Activated T-cell treated with anti-CD3 and anti-CD28 coated beads, Interleukin-2, amount 50 U/mL, for 72 hours (primary cell): ENCODE measurements at regions not wholly inside any gene's neighbourhood (a gene's known extent, or its start where the extent isn't known, plus 50 kb on each side); places are given as distances from the start of the nearest gene placed in this dataset.
A peak's percentile ranks its signal among the peaks of the same experiment; 100 is the strongest.

ENCODE experiments used
- ATAC-seq, 2 donors: fragments of 150-1000 bp; cut with Tn5 transposase; replicated peaks in 1 of 2; 2 replicates each; pipeline ENCODE4 v1.10.0; 2021; ENCODE audit warnings: moderate library complexity in 2 of 2, mild to moderate bottlenecking in 1 of 2
- DNase-seq, 2 donors: peaks; one replicate each; pipeline ENCODE4 v3.0.0; 2021 to 2022; ENCODE audit warnings: mixed read lengths in 1 of 2
- H3K27ac Mint-ChIP-seq: one replicate; pipeline ENCODE4 v1.8.0; 2022; ENCODE audit warnings: mild to moderate bottlenecking, moderate library complexity, mixed read lengths
- H3K27me3 Mint-ChIP-seq: one replicate; pipeline ENCODE4 v1.8.0; 2022; ENCODE audit warnings: low read depth, mixed read lengths
- H3K36me3 Mint-ChIP-seq, 2 donors: one replicate each; pipeline ENCODE4 v1.8.0; 2022; ENCODE audit warnings: mixed read lengths in 2 of 2, mild to moderate bottlenecking in 1 of 2; ENCODE audit not compliant: insufficient read depth in 2 of 2
- H3K4me1 Mint-ChIP-seq: one replicate; pipeline ENCODE4 v1.8.0; 2022; ENCODE audit warnings: low read depth, mixed read lengths
- H3K4me3 Mint-ChIP-seq, 2 donors: one replicate each; pipeline ENCODE4 v1.8.0; 2022; ENCODE audit warnings: mild to moderate bottlenecking in 2 of 2, mixed read lengths in 2 of 2, moderate library complexity in 2 of 2
- H3K9me3 Mint-ChIP-seq, 2 donors: one replicate each; pipeline ENCODE4 v1.8.0; 2022; ENCODE audit warnings: mixed read lengths in 2 of 2

DNA sequence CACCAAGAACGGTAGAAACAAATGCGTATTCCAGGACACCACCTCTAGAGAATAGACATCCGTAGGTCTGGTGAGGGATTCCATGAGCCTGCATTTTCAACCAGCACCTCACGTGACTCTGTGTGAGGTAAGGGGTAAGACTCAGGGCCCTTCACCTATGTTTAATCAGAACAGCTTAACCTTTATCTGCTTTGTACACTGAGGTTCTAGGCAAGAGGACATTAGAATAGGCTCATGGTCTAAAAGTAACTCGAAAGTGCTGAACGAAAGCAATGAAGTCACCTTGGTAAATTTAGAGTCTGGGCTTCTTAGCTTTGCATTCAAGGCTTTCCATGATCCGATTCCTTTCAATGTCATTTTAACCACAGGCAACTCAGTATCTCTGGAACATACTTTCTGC is 270.5 kb upstream of the CADM1 start:
- DNase-seq: no peak
- no peaks in the 10 kb centered on the region for H3K4me1 Mint-ChIP-seq
- H3K36me3 Mint-ChIP-seq: no peaks in the 10 kb centered on the region
- H3K9me3 Mint-ChIP-seq: peaks cover 0 to 1% of the 10 kb centered on the region in 2 donors
- H3K27me3 Mint-ChIP-seq: peaks cover 4% of the 10 kb centered on the region
- no peak overlapping the region for H3K4me3 Mint-ChIP-seq
- ATAC-seq: no peak
- H3K27ac Mint-ChIP-seq: no peak overlapping the region

DNA sequence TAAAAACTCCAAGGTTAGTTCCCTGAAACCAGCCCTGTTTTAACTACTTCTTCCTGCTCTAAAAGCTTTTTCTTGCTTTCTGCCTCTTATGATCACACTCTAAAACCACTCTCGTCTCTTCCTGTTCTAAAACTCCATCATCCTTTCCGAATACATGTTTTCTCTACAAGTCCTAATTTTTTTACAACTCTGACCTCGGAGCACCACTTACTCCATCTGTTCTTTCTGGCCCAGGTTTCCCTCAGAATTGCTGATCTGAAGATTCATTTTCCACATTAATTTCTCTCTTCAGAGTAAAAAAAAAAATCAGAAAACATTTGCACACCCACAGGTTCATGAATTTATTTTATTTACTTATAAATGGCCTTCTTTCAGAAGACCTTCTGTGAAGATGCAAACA is 265.7 kb upstream of the CADM1 start:
- Mint-ChIP-seq H3K9me3 (peaks cover 0 to 1% of the 10 kb centered on the region in 2 donors), H3K4me3 (no peak overlapping the region), H3K27me3 (peaks cover 6% of the 10 kb centered on the region), H3K4me1 (no peaks in the 10 kb centered on the region), H3K27ac (no peak overlapping the region), H3K36me3 (no peaks in the 10 kb centered on the region)
- no peak for DNase-seq
- no peak for ATAC-seq

DNA sequence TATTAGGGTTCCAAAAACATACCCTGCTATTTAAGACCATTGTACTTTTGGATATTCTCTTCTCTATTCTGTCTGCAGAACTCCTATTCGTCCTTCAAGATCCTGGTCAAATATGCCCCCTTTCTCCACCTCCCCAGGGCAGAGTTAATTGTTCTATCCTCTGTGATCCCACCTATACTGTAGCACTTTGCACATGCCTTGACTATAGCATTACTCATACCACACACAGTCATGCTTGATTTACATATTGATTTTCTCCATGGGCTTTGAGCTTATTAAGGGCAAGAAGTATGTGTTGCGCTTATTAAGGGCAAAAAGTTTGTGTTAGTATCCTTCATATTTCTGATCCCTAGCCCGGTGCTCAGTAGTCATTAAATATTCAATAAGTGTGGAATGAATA is 263.7 kb upstream of the CADM1 start:
- DNase-seq (no peak), ATAC-seq (no peak)
- Mint-ChIP-seq H3K36me3 (no peaks in the 10 kb centered on the region), H3K27me3 (peaks cover 6% of the 10 kb centered on the region), H3K9me3 (peaks cover 0 to 1% of the 10 kb centered on the region in 2 donors), H3K4me3 (no peak overlapping the region), H3K4me1 (no peaks in the 10 kb centered on the region), H3K27ac (no peak overlapping the region)

DNA sequence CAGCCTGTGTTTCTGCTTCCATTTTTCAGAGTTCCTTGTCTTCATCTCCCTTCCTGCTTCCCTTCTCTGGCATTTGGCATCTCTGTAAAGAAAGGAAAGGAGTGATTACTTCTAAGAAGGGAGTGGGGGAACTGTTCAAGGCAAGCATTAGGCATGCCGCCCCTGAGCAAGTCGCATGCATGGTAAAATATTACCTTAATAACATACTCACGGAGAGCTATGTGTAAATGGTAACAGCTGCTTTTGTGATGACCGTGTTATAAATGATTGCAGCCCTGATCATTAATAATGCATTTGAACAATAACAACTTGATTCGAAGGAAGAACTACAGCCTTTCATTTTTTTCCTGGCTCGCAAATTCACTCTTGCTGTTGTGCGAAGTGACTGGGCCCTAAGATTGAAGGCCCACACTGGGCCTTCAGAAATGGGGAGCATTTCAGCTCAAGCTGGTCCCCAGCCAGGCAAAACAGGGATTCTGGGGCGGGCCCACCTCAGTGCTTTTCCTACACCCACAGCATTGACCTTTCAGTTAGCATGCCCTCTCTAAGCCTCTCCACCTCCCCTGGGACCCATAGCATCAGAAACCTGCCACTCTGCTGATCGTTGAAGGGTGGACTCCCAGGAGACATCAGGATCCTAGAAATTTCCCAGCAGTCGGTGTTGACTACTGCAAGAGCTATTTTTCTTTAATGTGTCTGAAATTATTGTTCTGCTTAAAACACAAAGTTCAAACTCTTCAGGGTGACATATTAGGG is 263.0 kb upstream of the CADM1 start:
- Mint-ChIP-seq H3K9me3 (peaks cover 0 to 1% of the 10 kb centered on the region in 2 donors), H3K27me3 (peaks cover 6% of the 10 kb centered on the region), H3K4me3 (no peak overlapping the region), H3K27ac (no peak overlapping the region), H3K36me3 (no peaks in the 10 kb centered on the region), H3K4me1 (no peaks in the 10 kb centered on the region)
- DNase-seq (no peak), ATAC-seq (no peak)

DNA sequence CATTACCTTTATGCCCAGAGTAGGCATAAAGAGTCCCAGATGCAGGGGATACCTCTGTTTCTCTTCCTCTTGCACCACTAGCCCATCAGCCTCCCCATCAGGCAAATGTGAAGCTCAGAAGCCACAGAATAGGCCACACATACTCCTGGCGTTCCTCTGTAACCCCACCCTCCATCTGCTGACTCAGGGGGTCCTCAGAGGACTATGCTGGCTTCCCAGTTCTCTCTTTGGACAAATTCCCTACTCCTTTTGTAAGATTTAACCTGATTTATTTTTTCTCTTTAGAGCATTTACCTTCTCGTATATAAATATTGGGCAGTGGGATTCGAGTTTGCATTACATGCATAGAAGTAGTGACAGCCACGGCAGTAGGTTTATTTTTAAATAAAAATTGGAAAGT is 262.3 kb upstream of the CADM1 start:
- DNase-seq (no peak), ATAC-seq (no peak)
- Mint-ChIP-seq H3K36me3 (no peaks in the 10 kb centered on the region), H3K4me1 (no peaks in the 10 kb centered on the region), H3K4me3 (no peak overlapping the region), H3K9me3 (peaks cover 0 to 1% of the 10 kb centered on the region in 2 donors), H3K27me3 (peaks cover 6% of the 10 kb centered on the region), H3K27ac (no peak overlapping the region)

DNA sequence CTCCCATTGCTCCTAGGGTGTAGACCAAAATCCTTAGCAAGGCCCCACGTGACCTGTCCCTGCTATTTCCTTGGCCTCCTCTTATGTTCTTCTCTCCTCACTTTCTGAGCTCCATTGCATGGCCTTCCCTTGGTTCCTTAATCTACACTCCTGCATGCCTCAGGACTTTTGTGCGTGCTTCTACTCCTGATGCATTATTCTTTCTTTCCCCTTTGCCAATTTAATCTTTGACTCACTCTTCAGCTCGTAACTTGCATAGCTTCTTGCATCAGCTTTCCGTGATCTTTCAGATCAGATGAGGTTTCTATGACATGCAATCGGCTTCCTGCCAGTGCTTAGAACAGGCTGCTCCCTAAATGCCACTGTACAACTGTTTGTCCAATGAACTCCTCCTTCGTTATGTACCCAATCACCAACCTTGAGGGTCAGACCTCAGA is 261.6 kb upstream of the CADM1 start:
- H3K36me3 Mint-ChIP-seq: no peaks in the 10 kb centered on the region
- H3K4me3 Mint-ChIP-seq: no peak overlapping the region
- H3K9me3 Mint-ChIP-seq: peaks cover 0 to 1% of the 10 kb centered on the region in 2 donors
- DNase-seq: no peak
- no peak overlapping the region for H3K27ac Mint-ChIP-seq
- H3K27me3 Mint-ChIP-seq: peaks cover 6% of the 10 kb centered on the region
- no peaks in the 10 kb centered on the region for H3K4me1 Mint-ChIP-seq
- ATAC-seq: no peak

DNA sequence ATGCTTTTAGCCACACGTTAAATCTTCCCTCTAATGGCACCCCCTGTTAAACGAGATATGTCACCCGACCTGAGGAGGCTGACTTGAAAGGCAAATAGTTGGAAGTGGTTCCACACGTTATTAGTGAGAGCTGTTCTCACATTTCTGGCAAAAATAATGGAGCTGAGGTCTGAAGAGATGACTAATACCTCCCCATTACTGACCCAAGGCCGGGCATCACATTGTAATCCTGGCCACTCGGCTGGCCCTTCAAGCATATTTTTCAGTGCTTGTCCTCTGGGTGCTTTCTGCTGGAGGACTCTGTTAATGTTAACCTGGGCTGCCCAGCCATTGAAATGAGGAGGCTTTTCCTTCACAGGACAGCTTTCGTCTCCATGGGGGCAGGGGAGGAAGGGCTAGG is 260.0 kb upstream of the CADM1 start:
- ATAC-seq (no peak), DNase-seq (no peak)
- Mint-ChIP-seq H3K9me3 (no peaks in the 10 kb centered on the region), H3K36me3 (no peaks in the 10 kb centered on the region), H3K27me3 (peaks cover under 1% of the 10 kb centered on the region), H3K4me3 (no peak overlapping the region), H3K27ac (no peak overlapping the region), H3K4me1 (no peaks in the 10 kb centered on the region)

DNA sequence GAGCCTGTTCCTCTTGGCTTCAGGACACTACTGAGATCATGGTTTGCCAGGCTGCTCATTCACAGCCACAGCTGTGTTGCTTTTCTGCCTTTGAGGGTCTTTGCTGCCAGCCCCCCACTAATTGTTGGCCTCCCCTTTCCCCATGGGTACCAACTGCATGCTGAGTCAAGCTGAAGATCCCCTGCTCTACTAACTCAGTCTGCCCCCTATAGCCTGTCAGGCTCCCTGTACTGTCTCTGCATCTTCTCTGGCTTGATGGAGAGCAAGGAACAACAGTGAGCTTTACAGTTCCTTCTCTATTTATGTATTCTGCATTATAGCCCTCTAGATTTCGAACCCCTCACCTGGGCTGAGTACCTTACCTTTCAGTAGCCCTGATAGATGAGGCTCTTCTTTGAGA is 257.6 kb upstream of the CADM1 start:
- DNase-seq (no peak), ATAC-seq (no peak)
- Mint-ChIP-seq H3K36me3 (no peaks in the 10 kb centered on the region), H3K4me1 (no peaks in the 10 kb centered on the region), H3K27ac (no peak overlapping the region), H3K9me3 (no peaks in the 10 kb centered on the region), H3K27me3 (peaks cover 20% of the 10 kb centered on the region), H3K4me3 (no peak overlapping the region)

DNA sequence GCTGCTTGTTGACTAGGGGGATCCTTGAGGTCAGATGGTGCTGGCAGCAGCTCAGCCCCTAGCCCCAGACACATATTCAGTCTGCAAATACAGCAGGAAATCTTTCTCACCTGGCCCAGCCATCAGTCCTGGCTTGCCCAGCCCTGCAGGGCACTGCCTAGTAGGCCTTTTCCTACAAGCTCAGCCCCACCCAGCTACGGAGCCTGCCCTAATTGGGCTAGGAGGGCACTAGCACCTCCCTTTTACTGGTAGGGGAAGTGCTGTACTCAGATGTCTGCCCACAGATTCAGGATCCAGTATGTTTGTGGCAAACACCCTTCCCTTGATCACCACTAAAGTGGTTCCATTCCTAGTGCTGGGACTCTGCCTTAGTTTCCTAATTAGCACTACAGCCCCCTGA is 257.1 kb upstream of the CADM1 start:
- Mint-ChIP-seq H3K9me3 (peaks cover 0 to 2% of the 10 kb centered on the region in 2 donors), H3K4me1 (no peaks in the 10 kb centered on the region), H3K27ac (no peak overlapping the region), H3K36me3 (no peaks in the 10 kb centered on the region), H3K4me3 (no peak overlapping the region), H3K27me3 (peaks cover 25% of the 10 kb centered on the region)
- DNase-seq (no peak), ATAC-seq (no peak)

DNA sequence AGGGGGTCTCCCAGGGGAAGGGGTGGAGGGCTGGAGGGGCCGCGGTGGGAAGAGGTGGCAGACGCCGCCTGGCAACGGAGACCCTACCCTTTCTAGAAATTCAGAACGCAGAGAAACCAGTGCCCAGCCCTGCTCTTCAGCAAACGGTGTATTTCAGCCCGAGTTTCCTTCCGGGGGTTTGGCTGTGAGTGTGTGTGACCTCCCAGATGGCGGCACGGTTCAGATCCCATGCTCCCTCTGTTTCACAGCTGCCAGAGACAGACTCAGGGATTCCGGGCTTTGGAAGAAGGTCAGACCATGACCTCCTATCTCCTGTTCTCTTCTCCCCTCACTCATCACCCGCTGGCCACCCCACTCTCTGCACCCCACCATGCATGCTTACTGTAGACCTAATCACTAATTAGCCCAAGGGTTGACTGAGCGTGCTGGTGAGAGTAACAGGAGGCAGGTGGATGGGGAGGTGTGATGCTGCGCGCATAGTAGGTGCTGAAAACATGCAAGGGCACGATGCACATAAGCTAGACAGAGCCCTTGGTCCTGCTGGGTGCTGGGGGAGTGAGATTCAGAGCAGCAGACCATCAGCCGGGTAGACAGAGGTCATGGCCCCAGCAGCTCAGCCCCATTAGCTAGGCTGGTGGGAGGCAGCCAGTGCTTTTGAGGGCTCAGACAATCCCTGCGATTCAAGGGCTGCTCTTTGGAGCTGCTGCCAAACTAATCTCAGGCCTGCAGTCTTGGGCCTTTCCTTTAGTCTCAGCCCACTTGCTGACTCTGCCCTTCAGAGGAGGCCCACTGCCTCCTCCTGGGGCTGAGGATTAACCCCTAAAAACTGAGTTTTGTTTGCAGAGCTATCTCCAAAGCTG is 256.5 kb upstream of the CADM1 start:
- DNase-seq (no peak), ATAC-seq (no peak)
- Mint-ChIP-seq H3K9me3 (peaks cover 0 to 2% of the 10 kb centered on the region in 2 donors), H3K27me3 (peaks cover 26% of the 10 kb centered on the region), H3K4me1 (no peaks in the 10 kb centered on the region), H3K4me3 (peak overlapping the region; percentile 10 to 32), H3K36me3 (no peaks in the 10 kb centered on the region), H3K27ac (no peak overlapping the region)

DNA sequence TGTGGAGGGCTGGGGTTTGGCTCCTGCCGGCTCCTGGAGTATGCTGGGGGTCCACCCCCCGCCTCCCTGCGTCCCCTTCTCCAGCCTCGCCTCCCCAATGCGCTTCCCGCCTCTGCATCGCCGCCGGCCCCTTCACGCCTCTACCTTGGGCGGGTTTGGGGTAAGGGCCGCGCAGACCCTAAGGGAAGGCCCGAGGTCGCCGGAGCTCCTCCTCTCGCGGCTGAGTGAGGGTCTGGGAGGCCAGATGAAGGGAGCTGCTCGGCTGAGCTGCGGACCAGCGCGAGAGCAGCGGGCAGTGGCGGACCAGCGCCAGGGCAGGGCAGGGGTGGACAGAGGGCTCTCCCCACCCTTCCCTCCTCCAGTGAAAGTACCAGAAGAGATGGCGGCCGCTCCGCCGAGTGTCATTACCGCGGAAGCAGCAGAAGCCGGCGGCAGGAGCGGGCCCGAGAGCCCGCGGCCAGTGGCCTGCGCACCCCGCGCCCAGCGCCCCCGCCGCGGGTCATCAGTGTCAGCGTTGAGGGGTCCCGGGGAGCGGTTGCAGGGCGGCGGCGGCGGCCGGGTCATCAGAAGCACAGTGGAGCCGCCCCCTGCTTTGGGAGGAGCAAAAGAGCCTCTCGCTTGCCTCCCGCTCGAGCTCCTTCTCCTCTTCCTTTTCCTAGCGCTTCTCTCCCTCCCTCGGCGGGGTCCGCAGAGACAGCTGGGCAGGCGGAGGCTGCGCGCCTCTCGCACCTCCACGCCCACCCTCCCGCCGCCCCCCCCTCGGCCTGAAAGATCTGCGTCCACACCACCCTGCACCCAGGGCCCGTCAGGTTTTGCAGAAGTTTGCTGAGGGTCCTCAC is 255.6 kb upstream of the CADM1 start:
- H3K4me3 Mint-ChIP-seq: peak overlapping the region in 1 of 2 donors; percentile 46
- no peaks in the 10 kb centered on the region for H3K36me3 Mint-ChIP-seq
- no peak for DNase-seq
- peaks cover 0 to 2% of the 10 kb centered on the region in 2 donors for H3K9me3 Mint-ChIP-seq
- H3K27ac Mint-ChIP-seq: no peak overlapping the region
- no peaks in the 10 kb centered on the region for H3K4me1 Mint-ChIP-seq
- no peak for ATAC-seq
- peaks cover 26% of the 10 kb centered on the region for H3K27me3 Mint-ChIP-seq

DNA sequence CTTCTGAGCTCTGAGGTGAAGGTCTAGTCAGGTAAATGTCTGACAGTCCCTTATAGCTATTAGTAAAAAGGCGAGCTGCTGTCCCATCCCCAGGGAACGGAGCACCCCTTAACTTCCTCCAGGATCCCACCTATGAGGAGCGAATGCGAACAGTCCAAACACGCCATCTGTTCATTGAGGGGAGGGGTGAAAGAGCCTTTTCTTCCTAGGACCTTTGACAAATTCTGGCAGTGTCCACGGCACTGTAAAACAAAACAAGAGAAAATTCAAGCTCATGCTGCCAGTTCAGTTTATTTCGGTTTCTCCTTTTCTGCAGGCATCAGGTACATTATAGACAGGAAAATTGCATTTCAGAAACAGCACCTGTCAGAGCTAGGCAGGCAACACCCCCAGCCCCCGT is 253.8 kb upstream of the CADM1 start:
- H3K4me3 Mint-ChIP-seq: no peak overlapping the region
- H3K27me3 Mint-ChIP-seq: peaks cover 26% of the 10 kb centered on the region
- H3K36me3 Mint-ChIP-seq: no peaks in the 10 kb centered on the region
- peaks cover 0 to 3% of the 10 kb centered on the region in 2 donors for H3K9me3 Mint-ChIP-seq
- no peak for ATAC-seq
- H3K27ac Mint-ChIP-seq: no peak overlapping the region
- H3K4me1 Mint-ChIP-seq: no peaks in the 10 kb centered on the region
- no peak for DNase-seq
